ENCODE measurements at regions not wholly inside any gene's neighbourhood (a gene's known extent, or its start where the extent isn't known, plus 50 kb on each side); places are given as distances from the start of the nearest gene placed in this dataset.

DNA sequence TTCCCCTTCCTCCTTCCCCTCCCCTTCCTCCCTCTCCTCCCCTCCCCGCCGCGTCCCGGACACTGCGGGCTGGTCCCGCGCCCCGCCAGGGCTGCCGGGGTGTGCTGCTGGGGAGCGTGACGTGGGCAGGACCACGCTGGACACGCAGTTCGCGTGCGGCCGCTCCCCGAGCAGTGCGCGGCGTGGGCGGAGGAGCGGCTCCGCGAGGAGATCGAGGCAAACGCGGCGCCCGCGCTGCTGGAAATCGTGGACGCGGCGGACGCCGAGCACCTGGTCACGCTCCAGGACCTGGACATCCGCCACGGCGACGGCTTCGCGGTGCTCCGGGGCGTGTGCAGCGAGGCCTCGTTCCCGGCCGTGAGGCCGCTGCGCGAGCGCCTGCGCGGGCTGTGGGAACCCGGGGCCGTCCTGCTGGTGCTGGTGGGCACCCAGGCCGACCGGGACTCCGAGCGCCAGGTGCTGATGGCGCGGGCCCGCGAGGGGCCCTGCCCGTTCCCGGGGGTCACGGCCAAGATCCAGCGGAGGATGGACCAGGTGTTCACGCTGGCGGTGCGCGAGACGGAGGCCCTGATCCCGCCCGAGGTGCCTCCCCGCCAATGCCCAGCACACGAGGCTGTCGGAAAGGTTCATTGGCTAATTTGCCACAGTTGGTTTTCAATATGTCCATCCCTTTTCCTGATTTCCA is 84.3 kb downstream of the TNFAIP2 start:
- DNase-seq: no peak

DNA sequence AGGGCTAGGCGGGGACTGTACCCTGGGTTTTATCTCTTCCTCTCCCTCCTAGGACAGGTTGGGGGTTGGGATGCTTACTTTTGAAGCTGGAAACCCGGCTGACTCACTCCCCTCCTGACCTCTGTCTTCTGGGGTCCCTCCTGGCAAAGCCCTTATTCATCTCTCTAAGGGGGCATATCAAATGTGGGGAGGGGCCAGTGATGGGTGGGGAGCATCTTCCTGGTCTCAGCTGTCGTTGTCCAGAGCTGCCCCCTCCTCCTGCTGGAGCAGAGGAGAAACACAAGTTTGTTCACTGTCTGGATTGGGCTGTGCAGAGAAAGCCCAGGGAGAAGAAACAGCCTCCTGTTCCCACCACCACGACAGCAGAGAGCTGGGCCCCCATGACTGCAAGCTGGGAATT is 85.8 kb downstream of the TNFAIP2 start:
- no peak for DNase-seq

DNA sequence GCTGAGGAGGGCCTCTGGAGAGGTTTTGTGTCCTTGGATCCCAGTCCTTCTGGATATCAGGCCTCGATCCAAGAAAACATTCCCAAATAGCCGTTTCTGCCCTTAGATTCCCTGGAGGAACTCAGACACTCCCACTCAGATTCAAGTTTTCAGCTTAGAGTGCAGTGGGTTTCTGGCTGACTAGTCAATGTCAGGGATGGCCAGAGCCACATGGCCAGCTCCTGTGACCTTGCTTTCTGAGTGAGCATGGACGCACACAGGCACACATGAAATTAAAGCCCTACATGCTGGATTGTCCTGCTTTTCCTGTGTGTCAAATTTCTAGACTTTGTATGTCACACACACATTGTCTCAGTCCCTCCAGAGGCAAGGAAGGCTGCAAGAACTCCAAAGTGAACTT is 86.2 kb downstream of the TNFAIP2 start:
- DNase-seq: no peak

DNA sequence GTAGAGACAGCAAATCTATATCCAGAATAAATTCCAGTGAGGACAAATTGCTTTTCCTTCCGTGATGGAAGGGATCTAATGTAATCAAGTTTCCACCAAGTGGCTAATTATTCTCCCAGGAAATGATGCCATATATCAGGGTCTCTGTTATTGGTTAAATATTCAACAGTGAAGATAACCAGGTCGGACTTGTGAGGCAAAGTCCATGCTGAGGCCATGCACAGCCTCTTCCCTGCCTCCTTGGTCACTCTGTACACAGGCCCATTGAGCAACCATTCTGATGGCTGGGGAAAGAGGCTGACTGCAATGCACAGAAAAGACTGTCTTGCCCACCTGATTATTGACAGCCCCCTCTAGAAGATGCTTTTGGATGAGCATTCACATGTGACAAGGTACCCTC is 90.1 kb downstream of the TNFAIP2 start:
- no peak for DNase-seq

DNA sequence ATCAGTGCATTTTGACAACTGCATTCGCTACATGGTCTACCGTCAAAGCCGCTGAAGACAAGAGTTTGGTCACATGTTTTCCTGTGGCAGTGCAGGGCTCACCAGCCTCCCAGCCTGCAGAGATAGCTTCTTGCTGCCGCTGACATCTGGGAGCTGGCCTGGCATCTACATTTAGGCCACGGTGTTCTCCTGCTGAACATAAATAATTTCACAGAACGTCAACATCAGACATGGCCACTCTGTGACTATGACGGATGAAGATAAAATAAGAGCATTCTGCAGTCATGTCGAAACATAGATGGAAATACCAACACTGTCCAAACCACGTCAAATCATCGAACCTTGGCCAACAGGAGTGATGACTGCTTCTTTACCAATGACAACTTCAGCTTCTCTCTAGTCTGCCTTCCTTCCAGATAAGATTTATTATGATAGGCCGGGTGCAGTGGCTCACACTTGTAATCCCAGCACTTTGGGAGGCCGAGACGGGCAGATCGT is 91.2 kb downstream of the TNFAIP2 start:
- no peak for DNase-seq

DNA sequence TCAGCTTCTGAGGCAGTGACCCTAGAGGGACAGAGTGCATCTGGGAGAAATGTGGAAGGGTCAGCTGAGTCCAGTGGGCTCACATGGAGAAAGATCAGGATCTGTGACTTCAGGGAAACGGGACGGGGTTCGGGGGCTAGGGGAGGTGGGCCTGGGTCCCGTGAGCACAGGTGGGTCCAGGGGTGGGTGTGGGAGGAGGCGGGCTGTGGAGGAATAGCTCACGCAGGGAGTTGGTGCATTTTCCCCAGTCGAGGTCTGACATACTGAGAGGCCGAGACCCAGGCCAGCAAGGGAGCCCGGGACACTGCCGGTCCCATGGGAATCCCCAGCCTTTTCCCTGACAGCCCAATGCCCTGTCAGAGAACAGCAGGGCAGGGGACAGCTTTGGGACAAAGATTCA is 93.1 kb downstream of the TNFAIP2 start:
- DNase-seq: no peak

DNA sequence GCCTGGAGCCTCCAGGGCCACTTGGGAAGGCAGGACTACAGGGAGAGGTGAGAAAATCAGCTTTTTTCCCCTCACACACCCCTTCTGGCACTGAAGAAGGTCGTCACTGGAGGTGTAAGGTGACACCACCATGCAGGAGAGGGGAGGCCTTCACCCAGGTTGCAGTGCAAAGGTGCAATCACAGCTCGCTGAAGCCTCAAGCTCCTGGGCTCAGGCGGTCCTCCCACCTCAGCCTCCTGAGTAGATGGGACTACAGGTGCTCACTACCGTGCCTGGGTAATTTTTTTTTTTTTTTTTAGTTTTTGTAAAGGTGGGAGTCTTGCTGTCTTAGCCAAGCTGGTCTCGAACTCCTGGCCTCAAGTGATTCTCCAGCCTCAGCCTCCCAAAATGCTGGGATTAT is 93.6 kb downstream of the TNFAIP2 start:
- DNase-seq: no peak

DNA sequence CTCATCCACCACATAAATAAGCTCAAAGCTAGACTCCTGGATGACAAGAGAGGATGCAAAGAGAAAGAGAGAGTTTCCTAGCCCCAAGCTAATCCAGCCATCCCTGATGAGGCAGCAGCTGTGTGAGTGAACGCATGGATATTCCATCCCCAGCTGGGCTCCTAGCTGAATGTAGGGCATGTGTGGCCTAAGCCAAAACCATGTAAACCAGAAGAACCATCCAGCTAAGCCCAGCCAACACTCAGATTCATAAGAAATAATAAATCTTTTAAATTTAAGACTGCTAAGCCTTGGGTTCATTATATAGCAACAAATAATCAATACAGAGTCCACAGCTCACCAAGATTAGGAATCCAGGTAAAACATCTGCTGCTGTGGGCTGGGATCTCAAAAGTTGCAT is 94.3 kb downstream of the TNFAIP2 start:
- DNase-seq: no peak

DNA sequence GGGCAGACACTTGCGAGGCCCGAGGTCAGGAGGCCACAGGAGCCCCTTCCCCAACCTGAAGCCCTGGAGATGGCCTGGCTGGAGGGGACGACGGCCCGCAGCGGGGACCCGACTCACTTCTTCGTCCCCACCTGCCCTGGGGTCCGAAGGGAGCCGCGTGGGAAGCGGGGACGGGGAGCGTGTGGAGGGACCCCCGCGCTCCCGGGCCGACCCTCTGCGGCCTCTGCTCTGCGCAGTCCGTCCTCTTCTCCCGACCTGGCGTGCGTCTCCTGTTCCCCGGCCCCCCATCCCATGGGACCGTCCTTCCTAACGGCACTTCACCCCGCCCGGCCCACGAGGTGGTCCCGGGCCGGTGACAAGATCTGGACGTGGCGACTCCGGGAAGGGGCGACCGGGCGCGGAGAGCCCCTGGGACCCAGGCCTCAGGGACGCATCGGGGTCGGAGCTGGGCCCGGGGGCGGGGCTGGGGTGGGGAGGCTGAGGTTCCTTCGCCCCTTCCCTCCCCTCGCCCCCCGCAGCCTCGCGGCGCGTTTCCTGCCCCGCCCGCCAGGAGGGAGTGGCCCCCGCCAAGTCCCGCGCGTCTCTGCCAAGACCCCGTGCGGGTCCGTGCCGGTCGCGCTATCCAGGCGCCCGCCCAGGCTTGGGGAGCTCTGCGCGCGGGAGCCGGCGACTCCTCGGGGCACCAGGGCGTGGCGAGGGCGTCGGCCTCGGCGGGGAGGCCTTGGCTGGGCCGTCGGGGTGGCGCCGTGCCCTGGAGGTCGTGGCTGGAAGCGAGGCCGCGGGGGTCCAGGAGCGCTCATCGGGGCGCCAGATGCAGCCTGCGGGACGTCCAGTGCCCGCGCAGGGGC is 97.1 kb downstream of the TNFAIP2 start:
- no peak for DNase-seq

DNA sequence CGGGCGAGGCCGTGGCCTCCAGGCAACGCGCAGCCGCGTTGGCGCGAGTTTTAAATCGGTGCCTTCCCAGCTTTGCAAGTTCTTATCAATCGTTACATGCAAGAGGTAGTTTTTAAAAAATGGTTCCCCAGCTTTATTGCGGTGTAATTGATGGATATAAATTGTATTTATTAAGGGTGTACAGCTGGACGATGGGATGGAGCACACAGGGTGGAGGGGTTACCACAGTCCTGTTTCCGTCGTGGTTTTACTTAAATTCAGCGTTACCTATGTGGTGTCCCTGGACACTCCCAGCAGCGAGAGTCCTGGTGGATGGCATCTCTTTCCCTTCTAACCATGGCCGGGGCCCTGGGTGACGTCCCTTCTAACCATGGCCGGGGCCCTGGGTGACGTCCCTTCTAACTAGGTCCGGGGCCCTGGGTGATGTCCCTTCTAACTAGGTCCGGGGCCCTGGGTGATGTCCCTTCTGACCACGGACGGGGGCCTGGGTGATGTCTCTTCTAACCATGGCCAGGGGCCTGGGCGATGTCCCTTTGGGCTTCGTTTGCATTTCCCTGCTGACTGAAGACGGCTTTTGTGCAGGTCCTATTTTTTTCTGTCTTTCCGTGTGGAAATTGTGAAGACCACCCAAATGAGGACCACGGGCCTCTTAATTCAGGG is 97.9 kb downstream of the TNFAIP2 start:
- no peak for DNase-seq

DNA sequence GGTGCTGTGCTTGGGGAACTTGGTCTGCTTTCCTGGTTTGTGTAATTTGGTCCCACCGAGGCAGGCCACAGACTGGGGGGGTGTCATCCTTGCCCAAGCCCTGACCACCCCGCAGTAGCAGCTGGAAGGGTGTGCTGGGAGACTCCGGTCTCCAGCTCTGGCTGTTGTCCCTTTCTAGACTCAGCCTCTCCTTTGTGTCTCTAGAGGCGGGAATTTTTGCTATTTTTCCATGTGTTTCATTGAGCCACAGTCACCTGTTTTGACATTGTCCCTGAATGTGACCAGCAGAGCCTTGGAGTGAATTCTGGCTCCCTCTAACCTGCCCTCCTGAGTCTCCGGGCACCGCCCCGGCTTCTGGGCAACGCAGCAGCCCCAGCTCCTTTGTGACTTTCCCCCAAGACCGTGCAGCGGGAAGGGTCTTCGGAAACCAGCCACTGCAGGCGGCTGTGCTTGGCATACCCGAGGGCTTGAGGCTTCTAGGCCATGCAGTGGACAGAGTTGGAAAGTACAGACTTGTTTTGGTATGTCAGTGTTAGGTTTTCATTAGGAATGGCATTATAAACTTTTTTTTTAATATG is 98.6 kb downstream of the TNFAIP2 start:
- no peak for DNase-seq

DNA sequence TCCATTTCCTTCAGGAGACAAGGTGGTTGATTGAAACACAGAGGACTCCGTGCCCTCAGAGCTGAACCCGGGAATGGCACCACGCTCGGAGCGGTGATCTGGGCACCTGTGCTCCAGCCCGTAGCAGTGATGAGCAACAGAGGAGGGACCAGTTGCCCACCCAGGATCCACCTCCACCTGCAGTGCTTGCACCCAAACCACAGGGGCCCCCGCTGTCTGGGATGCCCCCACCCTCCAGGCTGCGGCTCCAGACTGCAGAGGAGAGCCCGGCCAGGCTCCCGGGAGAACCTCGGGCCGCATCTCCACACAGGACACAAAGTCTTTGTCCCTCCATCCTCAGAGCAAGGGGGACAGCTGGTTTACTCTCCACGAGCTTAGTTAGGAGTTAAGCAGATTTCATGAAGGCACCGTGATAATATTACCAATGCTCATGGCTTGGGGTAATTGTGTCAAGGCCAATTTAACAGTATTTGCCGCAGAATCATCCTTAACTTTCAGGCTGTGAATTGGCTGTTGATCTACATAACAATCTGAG is 100.6 kb downstream of the TNFAIP2 start:
- DNase-seq: no peak

DNA sequence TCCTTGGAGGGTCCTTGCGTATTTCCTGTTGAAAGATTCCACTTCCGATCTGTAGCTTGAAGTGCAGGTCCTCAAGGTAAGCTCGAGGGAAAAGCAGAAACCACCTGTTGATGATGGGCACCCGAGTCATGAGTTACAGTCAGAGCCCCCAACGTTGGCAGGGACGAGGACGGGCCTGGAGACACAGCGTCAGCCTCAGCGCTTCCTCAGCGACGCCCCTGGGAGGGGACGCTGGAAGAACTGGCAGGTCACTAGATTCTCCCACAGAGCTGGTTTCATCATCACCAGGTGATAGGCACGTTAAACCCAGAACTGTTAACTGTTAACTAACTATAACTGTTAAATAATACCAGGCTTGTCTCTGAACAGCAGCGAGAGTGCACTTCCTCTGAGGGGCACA is 101.8 kb downstream of the TNFAIP2 start:
- DNase-seq: no peak

DNA sequence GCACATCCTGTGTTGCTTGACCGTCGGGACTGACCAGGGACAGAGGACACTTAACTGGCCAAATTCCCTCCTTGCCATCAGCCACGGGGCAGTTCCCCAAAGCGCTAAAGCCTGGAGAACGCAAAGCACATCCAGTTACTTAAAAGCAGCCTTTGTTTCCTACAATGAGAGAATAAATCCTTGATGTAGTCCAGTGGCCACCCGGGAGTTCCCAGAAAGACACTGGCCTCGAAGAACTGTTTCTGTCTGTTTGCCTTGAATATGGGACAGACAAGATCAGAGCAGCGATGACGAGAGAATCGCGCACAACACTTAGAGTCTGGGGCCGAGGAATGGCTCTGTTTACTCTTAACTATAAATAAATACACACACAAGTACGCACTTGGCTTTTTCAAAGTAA is 102.2 kb downstream of the TNFAIP2 start:
- DNase-seq: no peak

DNA sequence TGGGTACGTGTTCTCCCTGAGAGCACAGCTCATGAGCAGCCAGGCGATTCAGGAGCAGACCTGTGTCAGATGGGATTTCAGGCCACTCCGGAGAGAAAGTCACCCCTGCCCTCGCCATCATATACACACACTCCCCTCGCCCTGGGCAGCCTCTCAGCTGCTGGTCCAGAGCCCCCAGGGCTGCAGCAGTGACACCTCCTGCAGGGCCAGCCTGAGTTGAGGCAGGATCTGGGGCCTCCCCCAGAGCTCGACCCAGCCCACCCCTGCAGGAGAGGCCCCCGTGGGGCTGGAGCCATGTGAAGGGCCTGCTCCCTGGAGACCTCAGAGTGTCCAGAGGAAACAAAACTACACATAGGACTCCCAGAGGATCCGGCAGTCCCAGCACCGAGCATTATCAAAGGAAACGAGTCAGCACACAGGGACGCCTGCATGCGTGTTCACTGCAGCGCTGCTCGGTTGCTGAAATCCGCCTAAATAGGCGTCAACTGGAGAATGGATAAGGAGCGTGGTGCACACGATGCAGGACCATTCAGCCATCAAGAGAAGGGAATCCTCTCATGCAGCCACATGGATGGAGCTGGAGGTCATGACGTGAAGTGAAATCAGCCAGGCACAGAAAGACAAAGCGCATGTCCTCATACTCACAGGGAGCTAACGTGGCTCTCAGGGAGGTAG is 104.0 kb downstream of the TNFAIP2 start:
- no peak for DNase-seq

DNA sequence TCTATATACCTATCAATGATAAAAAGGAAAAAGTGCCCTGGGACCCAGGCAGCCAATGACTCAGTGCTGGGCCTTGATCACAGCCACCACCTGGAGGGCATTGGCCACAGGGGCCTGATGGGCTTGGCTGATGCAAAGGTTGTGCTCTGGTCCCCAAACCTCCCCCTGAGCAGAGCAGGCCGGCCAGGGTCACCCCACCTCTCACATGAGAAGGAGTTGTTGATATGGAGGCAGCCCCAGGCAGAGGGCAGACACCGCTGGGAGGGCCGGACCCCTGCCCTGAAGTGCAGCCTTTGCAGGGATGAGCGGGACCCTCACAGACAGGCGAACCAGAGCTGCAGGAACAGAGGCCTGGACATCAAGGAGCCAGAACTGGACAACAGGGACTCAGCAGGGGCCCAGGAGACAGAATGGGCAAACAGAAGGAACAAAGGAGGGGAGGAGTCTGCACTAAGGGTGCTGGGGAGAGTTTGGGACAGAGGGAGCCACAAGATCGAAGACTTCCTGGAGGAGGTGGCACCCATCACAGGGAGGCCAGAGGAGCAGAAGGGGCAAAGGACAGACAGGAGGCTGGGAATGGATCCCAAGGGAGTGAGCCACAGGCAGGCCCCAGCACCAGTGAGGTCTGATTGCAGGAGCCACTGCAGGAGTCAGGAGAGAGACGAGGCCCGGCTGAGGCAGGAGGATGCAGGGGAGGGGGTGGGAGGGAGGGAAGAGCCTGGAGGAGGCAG is 105.0 kb downstream of the TNFAIP2 start:
- no peak for DNase-seq

DNA sequence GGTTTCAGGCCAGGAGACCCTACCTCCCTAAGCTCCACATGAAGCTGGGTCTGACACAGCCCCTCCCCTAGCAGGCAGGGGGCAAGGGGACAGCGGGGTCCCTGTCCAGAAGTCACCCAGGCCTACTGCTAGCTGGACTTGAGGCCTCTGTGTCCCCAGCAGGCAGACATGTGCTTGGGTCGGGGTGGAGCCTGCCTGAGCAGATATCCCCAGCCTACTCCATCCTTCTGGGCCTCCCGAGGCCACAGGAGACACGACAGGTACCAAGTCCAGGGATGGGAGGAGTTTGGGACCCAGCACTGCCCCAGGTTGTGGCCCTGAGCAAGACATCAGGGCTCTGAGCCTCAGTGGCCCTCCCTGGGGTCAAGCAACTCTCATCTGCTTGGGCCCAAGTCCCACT is 105.2 kb upstream of the EIF5 start:
- no peak for DNase-seq

DNA sequence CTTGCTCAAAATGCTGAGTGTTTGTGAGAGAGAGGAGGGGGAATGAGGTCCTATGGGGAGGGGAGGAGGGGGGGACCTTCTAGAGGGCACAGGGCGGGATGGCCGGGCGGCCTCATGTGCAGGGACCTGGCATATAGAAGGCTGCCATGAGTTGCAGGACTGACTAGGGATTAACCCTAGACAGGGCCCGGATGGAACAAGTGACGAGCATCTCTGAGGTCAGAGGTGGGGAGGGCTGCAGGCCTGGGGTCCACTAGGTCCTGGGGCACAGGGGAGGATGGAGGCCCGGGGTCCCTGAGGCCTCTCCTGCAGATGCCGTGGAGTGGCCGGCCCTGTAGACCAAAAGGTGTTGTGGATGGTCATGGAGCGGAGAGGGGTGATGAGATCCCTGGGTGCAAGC is 104.0 kb upstream of the EIF5 start:
- no peak for DNase-seq

DNA sequence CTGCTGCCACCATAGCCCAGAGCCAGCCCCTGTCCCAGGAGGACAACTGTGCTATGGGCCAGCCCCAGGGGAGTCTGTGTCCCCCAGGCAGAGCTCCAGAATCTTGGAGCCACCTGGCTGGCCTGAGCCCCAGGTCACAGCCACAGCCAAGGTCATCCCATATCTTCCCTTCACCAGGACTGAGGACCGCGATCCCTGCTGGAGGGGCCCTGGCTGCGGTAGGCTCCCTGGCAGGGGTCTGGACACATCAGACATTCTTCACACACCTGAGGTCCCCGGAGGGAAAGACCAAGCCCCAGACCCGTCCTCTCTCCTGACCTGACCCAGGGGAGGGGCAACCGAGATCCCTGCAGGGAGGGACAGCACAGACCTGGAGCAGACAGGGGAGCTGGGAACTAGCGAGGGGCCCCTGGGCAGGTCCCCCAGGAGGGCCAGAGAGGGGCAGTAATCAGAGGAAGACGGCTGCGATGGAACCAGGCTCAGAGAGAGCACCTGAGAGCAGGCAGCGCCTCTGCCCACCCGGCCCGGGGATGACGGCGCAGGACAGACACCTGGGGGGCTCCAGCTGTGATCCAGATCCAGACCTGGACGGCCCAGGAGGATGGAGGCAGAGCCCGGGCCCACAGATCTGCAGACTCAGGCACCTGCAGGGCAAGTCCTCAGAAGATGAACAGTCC is 103.2 kb upstream of the EIF5 start:
- no peak for DNase-seq

DNA sequence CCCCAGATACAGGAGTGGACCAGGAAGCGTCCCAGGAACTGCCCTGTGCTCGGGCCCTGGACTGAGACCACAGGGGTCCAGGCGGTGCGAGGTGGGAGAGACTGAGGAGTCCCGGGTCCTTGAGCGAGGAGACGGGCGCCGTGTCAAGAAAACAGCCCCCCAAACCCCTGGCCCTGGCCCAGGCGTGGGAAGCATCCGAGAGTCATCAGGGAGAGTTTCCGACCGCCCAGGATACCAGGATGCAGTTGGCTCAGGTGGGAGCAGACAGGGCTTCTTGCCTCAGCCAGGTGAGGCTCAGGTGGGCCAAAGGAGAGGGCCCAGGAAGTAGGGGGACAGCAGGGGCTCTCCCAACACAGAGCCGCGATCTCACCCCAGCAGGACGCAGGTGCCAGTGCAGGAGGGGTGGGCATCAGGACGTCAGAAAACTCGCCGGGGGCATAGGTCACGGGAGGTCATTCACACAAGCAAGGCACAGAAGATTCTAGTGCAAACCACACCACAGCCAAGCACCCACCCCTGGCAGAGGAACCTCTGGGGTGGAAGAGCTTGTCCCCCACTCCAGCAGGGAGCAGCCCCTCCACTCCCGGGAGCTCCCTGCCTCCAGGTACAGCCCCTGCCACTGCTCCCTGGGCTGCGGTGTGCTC is 102.5 kb upstream of the EIF5 start:
- no peak for DNase-seq
